ENCODE measurements at regions not wholly inside any gene's neighbourhood (a gene's known extent, or its start where the extent isn't known, plus 50 kb on each side); places are given as distances from the start of the nearest gene placed in this dataset.

DNA sequence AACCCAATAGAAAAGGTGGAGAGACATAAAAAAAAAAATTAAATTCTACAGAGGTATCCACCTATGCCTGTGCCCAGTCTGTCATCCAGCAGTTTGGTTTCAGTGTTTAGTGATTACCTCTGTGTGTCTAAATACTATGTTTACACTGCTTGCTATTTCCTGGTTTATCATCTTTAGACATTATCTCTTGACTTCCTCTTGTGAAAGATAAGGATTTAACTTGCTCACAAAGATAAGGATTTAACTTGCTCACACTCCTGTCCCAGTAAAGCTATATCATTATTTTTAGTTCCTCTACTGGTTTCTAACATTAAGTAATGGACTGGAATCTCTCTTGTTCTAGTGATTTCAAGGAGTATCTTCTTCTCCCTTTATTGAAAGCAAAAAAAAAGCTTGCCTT lies 53.9 kb upstream of the ZFR start:
- Histone ChIP-seq H4K20me1 (ENCODE audit: insufficient read depth, low read length) (no peaks in the 10 kb centered on the region), H3K79me2 (ENCODE audit: insufficient read depth, low read depth, low read length) (no peaks in the 10 kb centered on the region), H2AFZ (ENCODE audit: low read length) (no peak overlapping the region), H3K9me3 (ENCODE audit: low read length) (no peaks in the 10 kb centered on the region), H3K36me3 (ENCODE audit: insufficient read depth, low read length) (no peaks in the 10 kb centered on the region), H3K4me2 (ENCODE audit: low read length) (no peak overlapping the region), H3K4me1 (ENCODE audit: insufficient read depth, low read length, poor library complexity, severe bottlenecking) (no peaks in the 10 kb centered on the region), H3K4me3 (ENCODE audit: low read depth, low read length, poor library complexity, severe bottlenecking) (no peak overlapping the region), H3K9me2 (ENCODE audit: insufficient read depth, low read length) (no peaks in the 10 kb centered on the region), H3K27ac (ENCODE audit: low read depth, low read length, poor library complexity, severe bottlenecking) (no peak overlapping the region)
- TF ChIP-seq EZH2phosphoT487 (IDR thresholded peaks at IDR 0.05; ENCODE audit: borderline replicate concordance, low read depth, low read length) = no peak
- no peak for TF ChIP-seq CTCF (conservative IDR thresholded peaks at IDR 0.05; ENCODE audit: low read length)
- DNase-seq (ENCODE audit: low spot score) = no peak
- POLR2A ChIA-PET = interaction anchor here (0.7 kb wide), 1 partner anchor 311 kb away, joined by 3 read pairs; no protein-coding TSS in a partner anchor
- CTCF ChIA-PET (ENCODE audit: unreplicated experiment) = no interaction called here
- intact Hi-C loops (cut with micrococcal nuclease; ENCODE audit: unreplicated experiment) = no loop called here
- BruUV-seq (replicated peaks) = no TSS peak

GRCh38 chr5:32496104-32496503 lies 51.6 kb upstream of the ZFR start:
- Histone ChIP-seq H4K20me1 (ENCODE audit: insufficient read depth, low read length) (no peaks in the 10 kb centered on the region), H2AFZ (ENCODE audit: low read length) (no peak overlapping the region), H3K4me3 (ENCODE audit: low read depth, low read length, poor library complexity, severe bottlenecking) (no peak overlapping the region), H3K4me2 (ENCODE audit: low read length) (no peak overlapping the region), H3K4me1 (ENCODE audit: insufficient read depth, low read length, poor library complexity, severe bottlenecking) (no peaks in the 10 kb centered on the region), H3K9me2 (ENCODE audit: insufficient read depth, low read length) (no peaks in the 10 kb centered on the region), H3K36me3 (ENCODE audit: insufficient read depth, low read length) (no peaks in the 10 kb centered on the region), H3K9me3 (ENCODE audit: low read length) (no peaks in the 10 kb centered on the region), H3K27ac (ENCODE audit: low read depth, low read length, poor library complexity, severe bottlenecking) (no peak overlapping the region), H3K79me2 (ENCODE audit: insufficient read depth, low read depth, low read length) (no peaks in the 10 kb centered on the region)
- ChIA-PET POLR2A (interaction anchor here (2.2 kb wide), 1 partner anchor 9 kb away, joined by 7 read pairs; no protein-coding TSS in a partner anchor), CTCF (ENCODE audit: unreplicated experiment) (no interaction called here)
- BruUV-seq (replicated peaks) = no TSS peak
- TF ChIP-seq CTCF (conservative IDR thresholded peaks at IDR 0.05; ENCODE audit: low read length) = no peak
- TF ChIP-seq EZH2phosphoT487 (IDR thresholded peaks at IDR 0.05; ENCODE audit: borderline replicate concordance, low read depth, low read length) = no peak
- intact Hi-C loops (cut with micrococcal nuclease; ENCODE audit: unreplicated experiment) = no loop called here
- DNase-seq (ENCODE audit: low spot score) = no peak

DNA sequence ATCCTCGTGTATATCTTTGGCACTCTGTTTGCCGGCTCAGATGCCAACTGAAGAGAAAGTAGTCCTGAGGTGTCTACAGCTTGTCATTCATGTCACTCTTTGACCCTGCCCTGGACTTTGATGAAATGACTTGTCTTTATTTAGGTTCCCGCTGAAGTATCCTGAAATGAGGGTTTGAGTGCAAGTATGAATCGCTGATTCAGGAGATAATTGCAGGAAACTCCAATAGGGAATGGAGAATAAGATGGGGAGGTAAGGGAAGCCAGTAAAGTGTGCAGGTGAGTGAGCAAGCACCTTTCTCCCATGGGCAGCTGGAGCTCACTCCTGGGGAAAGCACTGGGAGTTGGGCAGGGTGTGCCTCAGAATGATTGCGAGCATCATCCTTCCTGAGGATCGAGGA lies 50.3 kb upstream of the ZFR start:
- H3K4me2 ChIP-seq (ENCODE audit: low read length) = no peak overlapping the region
- POLR2A ChIA-PET = interaction anchor here (0.7 to 2.2 kb wide), 3 partner anchors 10 to 999 kb away, joined by 3 to 8 read pairs (median 7); no protein-coding TSS in a partner anchor
- no peaks in the 10 kb centered on the region for H3K9me3 ChIP-seq (ENCODE audit: low read length)
- H3K4me3 ChIP-seq (ENCODE audit: low read depth, low read length, poor library complexity, severe bottlenecking) = no peak overlapping the region
- BruUV-seq (replicated peaks) = no TSS peak
- H2AFZ ChIP-seq (ENCODE audit: low read length) = no peak overlapping the region
- intact Hi-C loops (cut with micrococcal nuclease; ENCODE audit: unreplicated experiment) = no loop called here
- no peaks in the 10 kb centered on the region for H3K4me1 ChIP-seq (ENCODE audit: insufficient read depth, low read length, poor library complexity, severe bottlenecking)
- H3K79me2 ChIP-seq (ENCODE audit: insufficient read depth, low read depth, low read length) = no peaks in the 10 kb centered on the region
- H3K27ac ChIP-seq (ENCODE audit: low read depth, low read length, poor library complexity, severe bottlenecking) = no peak overlapping the region
- CTCF ChIA-PET (ENCODE audit: unreplicated experiment) = no interaction called here
- H4K20me1 ChIP-seq (ENCODE audit: insufficient read depth, low read length) = no peaks in the 10 kb centered on the region
- TF ChIP-seq CTCF (conservative IDR thresholded peaks at IDR 0.05; ENCODE audit: low read length) (no peak), EZH2phosphoT487 (IDR thresholded peaks at IDR 0.05; ENCODE audit: borderline replicate concordance, low read depth, low read length) (no peak)
- no peaks in the 10 kb centered on the region for H3K9me2 ChIP-seq (ENCODE audit: insufficient read depth, low read length)
- no peak for DNase-seq (ENCODE audit: low spot score)
- no peaks in the 10 kb centered on the region for H3K36me3 ChIP-seq (ENCODE audit: insufficient read depth, low read length)
